KMS-11 (cell line): ENCODE measurements at regions not wholly inside any gene's neighbourhood (a gene's known extent, or its start where the extent isn't known, plus 50 kb on each side); places are given as distances from the start of the nearest gene placed in this dataset.
A peak's percentile ranks its signal among the peaks of the same experiment; 100 is the strongest.

Experiments
- H2AFZ ChIP-seq: fragments of 200-600 bp; sonication (generic); 2 replicates; pipeline ENCODE4 v1.6.1; 2016; ENCODE audit warnings: antibody characterized with exemption, mixed run types, low read depth
- H3K27ac ChIP-seq: fragments of 200-600 bp; sonication (generic); 2 replicates; pipeline ENCODE4 v1.6.1; 2016; ENCODE audit warnings: mild to moderate bottlenecking, mixed run types
- H3K27me3 ChIP-seq: fragments of 200-600 bp; sonication (generic); 2 replicates; pipeline ENCODE4 v1.6.1; 2017; ENCODE audit warnings: mild to moderate bottlenecking, low read depth, mixed run types, moderate library complexity; ENCODE audit not compliant: insufficient read depth
- H3K36me3 ChIP-seq: fragments of 200-600 bp; sonication (generic); 2 replicates; pipeline ENCODE4 v1.6.1; 2017; ENCODE audit warnings: mild to moderate bottlenecking, mixed run types; ENCODE audit not compliant: insufficient read depth
- H3K4me1 ChIP-seq: fragments of 200-600 bp; sonication (generic); 2 replicates; pipeline ENCODE4 v1.6.1; 2016; ENCODE audit warnings: mild to moderate bottlenecking, low read depth, mixed run types; ENCODE audit not compliant: poor library complexity, severe bottlenecking
- H3K4me2 ChIP-seq: fragments of 200-600 bp; sonication (generic); 2 replicates; pipeline ENCODE4 v1.7.0; 2016; ENCODE audit warnings: mild to moderate bottlenecking, mixed run types
- H3K4me3 ChIP-seq: fragments of 200-600 bp; sonication (generic); IDR thresholded peaks from 2 replicates; pipeline ENCODE4 v1.6.1; 2017; ENCODE audit warnings: low read depth, low read length, mixed read lengths; ENCODE audit not compliant: insufficient read depth
- H3K79me2 ChIP-seq: fragments of 200-600 bp; sonication (generic); 2 replicates; pipeline ENCODE4 v1.6.1; 2016; ENCODE audit warnings: low read depth, mixed run types; ENCODE audit not compliant: insufficient read depth
- H3K9ac ChIP-seq: fragments of 200-600 bp; sonication (generic); 2 replicates; pipeline ENCODE4 v1.6.1; 2016; ENCODE audit warnings: mild to moderate bottlenecking, mixed run types
- H4K20me1 ChIP-seq: fragments of 200-600 bp; sonication (generic); 2 replicates; pipeline ENCODE4 v1.6.1; 2016; ENCODE audit warnings: mild to moderate bottlenecking, mixed run types; ENCODE audit not compliant: insufficient read depth
- CTCF ChIP-seq: fragments of 200-600 bp; sonication (generic); conservative IDR thresholded peaks from 2 replicates; pipeline ENCODE4 v1.6.1; 2017; ENCODE audit warnings: low read depth, mild to moderate bottlenecking, antibody characterized with exemption, low read length, moderate library complexity, mixed read lengths

DNA sequence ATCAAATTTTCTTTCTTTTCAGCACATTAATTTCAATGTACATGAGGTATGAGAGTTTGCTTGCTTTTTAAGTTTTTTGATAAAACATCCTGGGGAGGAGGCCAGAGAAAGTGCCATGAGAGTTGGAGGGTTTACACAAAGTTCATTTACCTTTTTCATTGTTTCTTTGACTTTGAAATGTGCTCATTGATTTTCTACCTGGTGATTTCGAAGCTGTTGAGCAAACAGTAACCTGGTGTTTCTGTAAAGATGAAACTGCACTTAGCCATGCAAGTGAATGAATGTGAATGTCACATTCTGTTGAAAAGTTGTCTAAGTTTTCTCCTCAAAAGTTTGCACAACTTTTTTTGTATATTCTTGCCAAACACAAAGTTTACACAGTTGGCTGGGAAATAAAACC is 797.0 kb downstream of the METTL4 start:
- Histone ChIP-seq H3K36me3 (no peaks in the 10 kb centered on the region), H3K27me3 (no peaks in the 10 kb centered on the region), H3K4me3 (no peak overlapping the region), H3K4me1 (no peaks in the 10 kb centered on the region), H3K79me2 (no peaks in the 10 kb centered on the region; the same call in 1 of the 2 replicates), H2AFZ (no peak overlapping the region), H3K27ac (no peak overlapping the region), H3K4me2 (no peak overlapping the region), H3K9ac (no peak overlapping the region), H4K20me1 (no peaks in the 10 kb centered on the region)
- no peak for TF ChIP-seq CTCF

DNA sequence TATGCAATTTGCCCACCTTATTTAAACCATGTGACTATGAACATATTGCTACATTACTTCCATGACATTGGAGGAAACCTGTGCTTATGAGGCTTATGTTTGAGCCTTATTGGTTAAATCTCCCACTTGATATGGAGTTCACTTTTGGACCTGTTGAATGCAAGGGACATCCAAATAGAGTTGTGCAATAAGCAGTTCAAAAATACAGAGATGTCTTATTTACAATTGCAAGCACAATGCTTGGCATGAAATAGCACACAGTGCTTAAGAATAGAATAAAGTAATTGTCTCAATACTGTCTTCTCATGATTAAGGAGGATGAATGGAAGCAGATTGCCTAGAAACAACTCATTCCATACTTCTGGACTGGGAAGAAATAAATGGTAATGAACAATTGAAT is 793.5 kb downstream of the METTL4 start:
- Histone ChIP-seq H3K27ac (no peak overlapping the region), H3K27me3 (no peaks in the 10 kb centered on the region), H3K79me2 (no peaks in the 10 kb centered on the region; the same call in 1 of the 2 replicates), H4K20me1 (no peaks in the 10 kb centered on the region), H2AFZ (no peak overlapping the region), H3K4me1 (peaks cover 21% of the 10 kb centered on the region), H3K4me2 (no peak overlapping the region), H3K9ac (no peak overlapping the region), H3K36me3 (no peaks in the 10 kb centered on the region), H3K4me3 (no peak overlapping the region)
- no peak for TF ChIP-seq CTCF

DNA sequence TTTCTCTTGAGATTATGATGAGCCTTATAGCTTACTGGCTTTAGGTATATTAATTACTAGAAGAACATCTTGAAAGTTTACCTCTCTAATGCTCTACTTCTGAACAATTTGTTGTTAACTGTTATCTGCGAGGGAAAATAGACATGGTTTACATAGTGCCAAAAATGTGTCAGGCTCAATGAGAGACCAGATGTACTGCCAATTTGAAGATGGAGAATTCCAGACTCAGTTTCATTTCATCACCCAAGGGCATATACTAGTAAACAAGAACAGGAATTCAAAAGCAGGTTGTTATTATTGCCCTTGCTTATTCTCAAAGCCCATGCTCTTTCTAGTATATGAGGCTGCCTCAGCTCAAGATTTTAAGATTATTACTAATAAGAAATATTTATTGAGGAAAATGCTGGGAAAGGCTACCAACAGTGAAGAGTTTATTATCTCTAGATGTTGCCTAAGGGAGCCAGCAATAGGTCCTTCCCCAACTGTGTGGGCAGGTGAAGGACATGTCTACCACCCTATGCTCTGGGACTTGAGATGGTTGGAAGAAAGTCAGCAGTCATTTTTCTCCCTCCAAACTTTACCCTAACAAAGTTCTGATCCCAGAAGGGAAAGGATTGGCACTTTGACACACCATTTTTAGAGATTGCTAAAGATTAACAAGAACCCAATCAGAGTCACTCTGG is 792.7 kb downstream of the METTL4 start:
- Histone ChIP-seq H3K36me3 (no peaks in the 10 kb centered on the region), H4K20me1 (no peaks in the 10 kb centered on the region), H2AFZ (no peak overlapping the region), H3K27me3 (no peaks in the 10 kb centered on the region), H3K4me2 (no peak overlapping the region), H3K4me3 (no peak overlapping the region), H3K79me2 (no peaks in the 10 kb centered on the region; the same call in 1 of the 2 replicates), H3K27ac (no peak overlapping the region), H3K9ac (no peak overlapping the region), H3K4me1 (peaks cover 21% of the 10 kb centered on the region)
- no peak for TF ChIP-seq CTCF

DNA sequence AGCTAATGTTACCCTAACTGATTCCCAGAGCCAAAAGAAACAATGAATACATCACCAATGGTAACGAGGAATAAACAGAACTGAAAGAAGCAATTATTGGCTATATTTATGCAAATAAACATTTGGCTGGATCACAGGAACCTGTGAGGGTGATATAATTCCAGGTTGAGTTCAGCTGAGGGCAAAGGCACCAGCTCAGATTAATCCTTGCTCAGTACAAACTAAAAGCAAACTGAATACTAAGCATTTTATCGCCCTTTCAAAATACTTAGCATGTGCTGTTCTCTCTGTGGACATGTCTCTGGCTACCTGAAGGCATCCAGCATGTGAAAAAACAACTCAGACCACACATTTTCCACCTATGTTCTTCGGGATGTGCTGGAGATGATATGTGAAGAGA is 791.7 kb downstream of the METTL4 start:
- Histone ChIP-seq H3K4me2 (0 out of 2 replicates have a peak overlapping the region, but pooled peaks have one; percentile 46), H2AFZ (no peak overlapping the region), H3K27me3 (no peaks in the 10 kb centered on the region), H3K79me2 (no peaks in the 10 kb centered on the region; the same call in 1 of the 2 replicates), H3K4me3 (no peak overlapping the region), H3K36me3 (no peaks in the 10 kb centered on the region), H4K20me1 (no peaks in the 10 kb centered on the region), H3K27ac (no peak overlapping the region), H3K4me1 (peaks cover 21% of the 10 kb centered on the region), H3K9ac (no peak overlapping the region)
- no peak for TF ChIP-seq CTCF
